Tibial nerve (tissue), 4 donors: ENCODE measurements at regions not wholly inside any gene's neighbourhood (a gene's known extent, or its start where the extent isn't known, plus 50 kb on each side); places are given as distances from the start of the nearest gene placed in this dataset.

Experiments
- EP300 ChIP-seq, 2 donors: sonication (generic); formaldehyde crosslinking; IDR thresholded peaks; one replicate each; pipeline ENCODE4 v1.6.1; 2017; ENCODE audit warnings: antibody characterized with exemption in 2 of 2, mild to moderate bottlenecking in 1 of 2
- POLR2A ChIP-seq, 2 donors: fragments of 450-650 bp; IDR thresholded peaks; one replicate each; pipeline ENCODE4 v1.6.1; 2017; ENCODE audit warnings: antibody characterized with exemption in 2 of 2, mild to moderate bottlenecking in 2 of 2, moderate library complexity in 2 of 2
- TF ChIP-seq, protein P1 (sequence below), 5 experiments: fragments of 200-600 bp in 3 of 5; fragments of 450-650 bp in 2 of 5; sonication (generic) in 3 of 5; IDR thresholded peaks; one replicate each; pipeline ENCODE4 v1.5.1; 2016 to 2019; ENCODE audit warnings: antibody characterized with exemption in 5 of 5, mild to moderate bottlenecking in 3 of 5, moderate library complexity in 2 of 5

DNA sequence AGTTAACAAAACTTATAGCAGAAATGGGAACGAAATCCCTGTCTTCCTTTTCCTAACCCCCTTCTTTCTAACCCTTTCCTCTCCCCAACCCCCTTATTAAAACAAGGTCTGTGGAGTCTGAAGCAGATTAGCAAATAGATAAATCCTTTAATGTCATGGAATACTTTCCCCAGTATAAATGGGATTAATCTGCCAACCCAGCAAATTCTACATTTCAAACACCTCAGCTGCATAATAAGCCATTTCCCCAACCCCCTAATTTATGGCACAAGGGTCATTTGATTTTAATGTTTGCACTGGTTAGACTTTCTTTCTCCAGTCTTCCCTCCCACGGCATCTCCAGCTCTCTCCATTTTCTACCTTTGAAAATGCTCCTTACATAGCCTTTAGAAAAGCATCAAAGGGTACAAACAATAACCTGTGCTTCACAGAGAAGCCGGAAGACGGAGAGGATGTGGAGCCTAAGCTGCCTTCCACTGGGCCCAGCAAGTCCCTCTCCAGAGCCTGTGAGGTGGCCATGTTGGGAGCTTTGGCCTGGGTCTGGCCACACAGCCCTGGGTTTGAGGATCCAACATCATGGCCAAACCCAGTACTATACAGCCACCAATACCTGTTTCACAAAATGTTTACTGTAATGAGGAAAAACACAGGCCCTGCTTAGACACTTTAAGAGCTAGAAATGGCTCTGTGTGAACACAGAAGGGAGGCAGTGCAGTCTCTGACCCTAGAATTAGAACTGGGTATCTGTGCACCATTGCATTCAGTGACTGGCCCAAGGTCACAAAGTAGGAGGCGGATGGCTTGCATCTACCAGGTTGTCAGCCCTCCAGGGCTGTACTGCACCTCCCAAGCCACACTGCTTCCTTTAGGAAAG is 56.9 kb upstream of the SPRY1 start:
- TF ChIP-seq, protein P1, sequence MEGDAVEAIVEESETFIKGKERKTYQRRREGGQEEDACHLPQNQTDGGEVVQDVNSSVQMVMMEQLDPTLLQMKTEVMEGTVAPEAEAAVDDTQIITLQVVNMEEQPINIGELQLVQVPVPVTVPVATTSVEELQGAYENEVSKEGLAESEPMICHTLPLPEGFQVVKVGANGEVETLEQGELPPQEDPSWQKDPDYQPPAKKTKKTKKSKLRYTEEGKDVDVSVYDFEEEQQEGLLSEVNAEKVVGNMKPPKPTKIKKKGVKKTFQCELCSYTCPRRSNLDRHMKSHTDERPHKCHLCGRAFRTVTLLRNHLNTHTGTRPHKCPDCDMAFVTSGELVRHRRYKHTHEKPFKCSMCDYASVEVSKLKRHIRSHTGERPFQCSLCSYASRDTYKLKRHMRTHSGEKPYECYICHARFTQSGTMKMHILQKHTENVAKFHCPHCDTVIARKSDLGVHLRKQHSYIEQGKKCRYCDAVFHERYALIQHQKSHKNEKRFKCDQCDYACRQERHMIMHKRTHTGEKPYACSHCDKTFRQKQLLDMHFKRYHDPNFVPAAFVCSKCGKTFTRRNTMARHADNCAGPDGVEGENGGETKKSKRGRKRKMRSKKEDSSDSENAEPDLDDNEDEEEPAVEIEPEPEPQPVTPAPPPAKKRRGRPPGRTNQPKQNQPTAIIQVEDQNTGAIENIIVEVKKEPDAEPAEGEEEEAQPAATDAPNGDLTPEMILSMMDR (IDR thresholded peaks at IDR 0.05): no peak
- TF ChIP-seq EP300 (IDR thresholded peaks at IDR 0.05) (no peak), POLR2A (IDR thresholded peaks at IDR 0.05) (no peak)
